ENCODE measurements at regions not wholly inside any gene's neighbourhood (a gene's known extent, or its start where the extent isn't known, plus 50 kb on each side); places are given as distances from the start of the nearest gene placed in this dataset.
"Not testable (repeated sequence)": the region's sequence is repeated elsewhere in the genome, so short reads cannot be mapped to it uniquely, and the experiment has no call there.

DNA sequence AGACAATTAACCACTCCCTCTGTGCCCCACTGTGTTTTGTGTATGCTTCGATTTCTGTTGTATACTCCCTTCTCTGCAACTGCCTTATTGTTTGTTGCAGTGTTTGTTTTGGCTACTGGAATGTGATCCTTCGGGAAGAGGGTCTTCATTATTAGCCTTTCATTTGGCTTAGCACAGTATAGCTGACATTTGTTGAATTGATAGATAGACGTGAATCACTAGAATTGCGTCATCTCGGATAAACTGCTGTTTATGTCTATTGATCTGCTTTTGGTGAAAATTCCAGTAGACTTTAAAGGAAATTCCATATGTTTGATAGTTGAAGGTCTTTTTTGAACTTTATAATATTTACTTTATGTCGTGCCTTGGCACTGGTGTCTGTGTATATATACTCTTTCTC, 189.9 kb upstream of the EYA4 start:
- no peak for DNase-seq (ENCODE audit: low read depth)

DNA sequence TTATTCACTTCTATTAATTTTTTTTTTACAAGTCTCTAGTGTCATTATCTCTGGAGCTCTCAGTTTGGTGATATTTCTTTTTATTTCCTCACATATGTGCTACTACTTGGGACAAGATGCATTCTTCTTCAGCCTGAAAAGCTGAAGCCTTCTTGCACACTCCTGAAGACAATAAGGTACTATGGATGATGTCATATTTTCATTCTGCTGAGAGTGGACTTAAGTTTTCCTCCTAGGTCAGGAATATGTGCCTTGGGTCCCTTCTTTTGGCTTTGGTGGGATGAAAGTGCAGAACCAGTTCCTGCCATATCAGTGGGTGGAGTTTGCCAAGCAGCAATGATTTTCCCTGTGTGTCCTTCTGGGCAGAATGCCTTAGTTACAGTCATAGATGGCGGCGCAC, 188.7 kb upstream of the EYA4 start:
- no peak for DNase-seq (ENCODE audit: low read depth)

DNA sequence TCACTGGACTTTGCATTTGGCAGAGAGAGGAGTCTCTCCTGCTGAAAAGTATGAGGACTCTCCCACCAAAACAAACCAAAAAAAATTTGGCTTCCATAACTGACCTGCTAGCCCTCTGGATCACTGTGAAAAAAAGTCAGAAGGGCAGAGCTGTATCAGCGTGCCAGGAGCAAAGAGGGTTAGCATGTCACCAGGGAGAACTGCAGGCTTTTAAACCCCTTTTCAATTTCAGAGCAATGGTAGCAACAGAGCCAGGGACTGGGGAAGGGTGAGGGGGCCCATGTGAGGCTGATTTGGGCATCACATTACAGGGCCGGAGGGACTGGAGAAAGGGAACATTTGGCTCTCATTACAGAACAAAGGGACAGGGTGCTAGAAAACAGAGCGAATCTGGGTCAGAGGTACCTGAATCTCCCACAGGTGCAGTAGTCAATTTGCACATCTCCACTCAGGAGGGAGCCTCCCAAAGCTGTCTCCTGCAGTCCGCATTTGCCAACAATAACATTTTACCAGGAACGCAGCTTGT, 185.7 kb upstream of the EYA4 start:
- no peak for DNase-seq (ENCODE audit: low read depth)

DNA sequence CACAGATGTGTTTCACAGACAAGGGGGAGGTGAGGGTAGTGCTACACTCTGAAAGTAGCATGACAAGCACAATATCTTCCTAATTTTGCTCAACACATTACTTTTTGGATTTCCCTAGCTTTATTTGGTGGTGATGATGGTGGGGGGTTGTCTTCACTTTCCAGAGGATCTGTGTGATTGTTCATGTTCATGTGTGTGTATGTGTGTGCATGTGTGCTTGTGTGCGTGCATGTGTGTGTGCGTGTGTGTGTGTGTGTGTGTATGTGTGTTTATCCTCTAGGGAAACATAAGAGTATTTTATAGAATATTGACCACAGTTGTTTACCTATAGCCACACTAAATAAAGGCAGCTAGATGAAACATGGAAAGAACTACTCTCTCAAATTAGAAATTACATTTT, 183.8 kb upstream of the EYA4 start:
- no peak for DNase-seq (ENCODE audit: low read depth)

DNA sequence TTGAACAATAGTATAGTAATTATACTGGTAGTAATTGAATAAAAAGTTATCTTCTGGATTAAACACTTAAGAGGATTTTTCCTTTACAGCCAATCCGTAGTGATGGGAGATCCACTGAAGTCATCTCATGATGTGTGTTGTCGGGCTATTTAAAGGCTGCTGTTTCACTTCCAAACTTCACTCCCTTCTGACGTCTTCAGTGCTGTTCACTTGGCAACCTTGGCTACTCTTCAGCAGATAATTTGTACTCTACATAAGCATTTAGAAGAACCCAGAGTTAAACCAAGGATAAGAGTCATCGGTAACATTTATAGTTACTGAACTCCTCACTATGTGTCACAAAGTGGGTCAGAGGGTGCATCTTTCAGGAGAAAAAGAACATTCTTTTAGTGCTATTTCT, 179.1 kb upstream of the EYA4 start:
- DNase-seq (ENCODE audit: low read depth): no peak

DNA sequence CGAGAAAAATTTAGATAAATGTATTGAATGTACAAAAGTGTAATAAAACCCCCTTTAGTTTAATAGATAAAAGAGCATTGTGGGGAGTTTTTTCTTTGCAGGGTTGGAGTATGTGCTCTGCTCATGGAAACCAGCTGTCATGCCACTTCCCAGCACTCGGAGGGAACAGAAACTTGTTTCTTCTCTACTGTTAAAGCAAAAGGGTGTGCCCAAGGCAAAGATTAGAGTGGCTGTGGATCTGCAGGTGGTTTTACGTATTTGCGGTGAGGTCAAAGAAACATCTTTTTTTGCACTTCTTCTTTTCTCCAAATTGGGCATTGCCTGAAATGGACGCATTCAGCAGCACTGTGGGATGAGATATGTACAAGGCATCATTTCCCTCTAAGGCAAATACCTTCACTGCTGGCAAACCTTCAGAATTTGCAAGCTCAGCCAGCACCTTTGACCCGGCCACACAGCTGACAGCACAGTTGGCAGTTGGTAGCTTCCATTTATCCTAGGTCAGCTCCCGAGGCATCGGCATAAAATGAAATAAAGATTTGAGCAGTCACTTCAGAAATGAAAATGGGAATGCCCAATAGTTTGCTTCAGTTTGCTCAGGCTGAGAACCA, 178.4 kb upstream of the EYA4 start:
- DNase-seq (ENCODE audit: low read depth): no peak

DNA sequence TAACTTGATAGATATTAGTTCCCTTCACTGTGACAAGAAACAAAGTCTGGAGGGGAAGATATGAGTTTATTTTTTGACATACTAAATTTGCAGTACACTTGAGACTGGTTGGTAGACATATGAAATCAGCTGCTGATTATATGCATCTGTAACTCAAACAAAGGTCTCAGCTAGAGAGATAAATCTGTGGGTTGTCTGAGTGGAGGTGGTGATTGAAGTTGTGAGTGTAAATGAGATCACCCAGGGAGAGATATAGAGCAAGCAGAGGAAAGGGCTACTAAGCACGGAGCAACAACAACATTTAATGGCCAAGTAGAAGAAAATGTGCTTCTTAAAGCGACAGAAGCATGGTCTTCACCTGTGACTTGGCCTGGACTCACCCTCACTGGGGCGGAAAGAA, 173.2 kb upstream of the EYA4 start:
- no peak for DNase-seq (ENCODE audit: low read depth)

DNA sequence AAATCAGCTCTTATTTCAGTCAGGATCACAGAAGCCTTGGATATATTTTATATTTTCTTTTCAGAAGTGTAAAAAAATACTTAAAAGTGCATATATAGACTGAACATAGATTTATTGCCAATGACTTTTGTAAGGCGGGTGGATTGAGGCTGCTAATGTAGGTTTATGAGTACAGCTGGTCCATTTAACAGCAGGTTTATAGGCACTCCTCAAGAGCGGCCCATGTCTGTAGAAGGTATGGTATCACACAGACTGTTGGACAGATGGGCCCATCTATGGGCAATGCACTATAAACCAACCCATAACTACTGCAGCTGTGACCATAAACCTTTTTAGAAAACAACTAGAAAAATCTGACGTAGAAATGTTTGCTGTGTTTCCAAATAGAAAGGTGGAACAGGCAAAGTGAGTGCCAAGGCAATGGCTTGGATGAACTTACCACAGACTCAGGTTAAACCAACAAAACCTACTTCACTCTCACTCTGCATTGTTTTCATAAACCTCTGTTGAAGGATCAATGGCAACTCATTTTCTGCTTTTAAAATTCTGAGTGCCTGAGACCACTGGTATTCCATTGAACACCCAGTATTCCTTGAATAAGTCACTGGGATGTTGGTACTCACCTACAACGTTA, 170.6 kb upstream of the EYA4 start:
- no peak for DNase-seq (ENCODE audit: low read depth)

DNA sequence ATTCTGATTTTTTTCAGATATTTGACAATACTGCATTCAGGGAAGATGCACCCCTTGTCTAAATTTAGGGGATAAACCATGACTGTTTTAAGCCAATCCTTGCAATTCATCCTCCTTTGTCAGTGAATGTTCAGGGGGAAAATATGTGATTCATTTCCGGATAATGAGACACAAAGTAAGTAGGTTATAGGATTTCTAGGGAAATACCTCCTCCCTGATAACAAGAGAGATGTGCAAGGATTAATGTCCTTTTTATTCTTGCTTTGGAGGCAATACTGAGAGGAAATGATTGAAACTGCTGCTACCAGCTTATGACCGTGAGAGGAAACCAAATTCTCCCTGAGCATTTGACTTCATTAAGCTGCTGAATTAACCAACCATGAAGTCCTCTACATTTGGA, 161.3 kb upstream of the EYA4 start:
- DNase-seq (ENCODE audit: low read depth): no peak

DNA sequence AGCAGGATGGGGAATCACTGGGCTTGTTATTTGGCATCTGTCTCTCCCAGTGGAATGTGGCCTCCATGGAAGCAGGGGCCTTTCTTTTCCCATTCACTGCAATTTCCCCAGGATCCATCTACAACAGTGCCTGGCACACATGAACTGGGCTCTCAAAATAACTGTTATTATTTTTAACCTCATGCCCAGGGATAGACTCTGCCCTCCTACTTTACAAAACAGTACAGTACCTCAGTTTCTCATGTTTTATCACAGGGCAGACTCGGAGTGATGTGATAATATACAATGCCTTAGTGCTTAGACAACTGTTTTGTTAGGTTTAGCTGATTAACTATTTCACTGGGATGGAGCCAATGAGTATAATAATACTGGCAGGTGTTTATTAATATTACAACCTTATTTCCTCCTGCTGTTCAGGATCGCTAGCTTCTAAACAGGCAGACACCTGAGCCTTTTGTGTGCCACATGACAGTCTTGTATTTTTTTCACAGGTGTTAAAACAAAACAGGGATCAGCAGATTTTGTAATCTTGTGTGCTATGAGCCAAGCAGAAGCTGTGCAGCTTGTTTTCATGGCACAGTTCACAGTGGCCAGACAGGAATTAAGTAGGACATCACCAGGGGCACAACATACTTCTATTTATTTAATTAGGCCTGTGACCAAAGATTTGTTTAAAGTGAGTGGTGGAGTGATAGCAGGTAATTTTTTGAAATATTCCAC, 157.7 kb upstream of the EYA4 start:
- DNase-seq (ENCODE audit: low read depth): no peak

DNA sequence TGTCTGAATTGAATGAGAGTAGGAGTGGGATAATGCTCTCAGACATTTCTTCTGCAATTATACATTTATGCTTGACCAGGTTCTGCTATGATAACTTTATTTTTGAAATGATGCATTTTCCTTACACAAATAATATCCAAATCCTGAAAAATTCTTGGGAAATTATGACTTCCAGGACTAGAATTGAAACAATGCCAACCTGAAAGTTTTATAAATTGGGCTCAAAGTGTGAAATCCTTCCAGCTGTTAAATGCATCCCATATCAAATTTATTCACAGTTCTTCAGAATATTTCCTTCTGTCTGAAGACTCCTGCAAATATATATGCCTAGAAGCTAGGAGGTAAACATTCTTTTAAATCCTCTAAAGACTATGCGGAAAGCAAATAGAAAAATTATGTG, 155.7 kb upstream of the EYA4 start:
- DNase-seq (ENCODE audit: low read depth): no peak

DNA sequence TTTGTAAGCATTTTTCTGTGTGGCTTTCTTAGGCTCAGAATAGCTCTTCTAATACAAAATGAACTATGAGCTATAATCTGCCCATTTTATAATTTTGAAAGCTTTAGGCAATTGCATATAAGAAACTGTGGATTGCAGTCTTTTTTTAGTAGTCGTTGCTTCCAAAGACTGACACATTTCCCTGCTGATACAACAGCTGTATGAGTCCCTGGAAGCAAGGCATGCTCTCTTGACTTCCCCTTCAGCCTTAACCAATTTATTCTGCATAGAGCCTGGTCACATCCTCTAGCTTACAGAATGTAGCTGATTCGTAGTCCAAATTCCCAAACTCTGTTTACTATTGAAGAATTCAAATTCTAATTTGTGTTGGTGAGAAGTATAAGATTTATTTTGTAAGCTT, 155.3 kb upstream of the EYA4 start:
- DNase-seq (ENCODE audit: low read depth): no peak

DNA sequence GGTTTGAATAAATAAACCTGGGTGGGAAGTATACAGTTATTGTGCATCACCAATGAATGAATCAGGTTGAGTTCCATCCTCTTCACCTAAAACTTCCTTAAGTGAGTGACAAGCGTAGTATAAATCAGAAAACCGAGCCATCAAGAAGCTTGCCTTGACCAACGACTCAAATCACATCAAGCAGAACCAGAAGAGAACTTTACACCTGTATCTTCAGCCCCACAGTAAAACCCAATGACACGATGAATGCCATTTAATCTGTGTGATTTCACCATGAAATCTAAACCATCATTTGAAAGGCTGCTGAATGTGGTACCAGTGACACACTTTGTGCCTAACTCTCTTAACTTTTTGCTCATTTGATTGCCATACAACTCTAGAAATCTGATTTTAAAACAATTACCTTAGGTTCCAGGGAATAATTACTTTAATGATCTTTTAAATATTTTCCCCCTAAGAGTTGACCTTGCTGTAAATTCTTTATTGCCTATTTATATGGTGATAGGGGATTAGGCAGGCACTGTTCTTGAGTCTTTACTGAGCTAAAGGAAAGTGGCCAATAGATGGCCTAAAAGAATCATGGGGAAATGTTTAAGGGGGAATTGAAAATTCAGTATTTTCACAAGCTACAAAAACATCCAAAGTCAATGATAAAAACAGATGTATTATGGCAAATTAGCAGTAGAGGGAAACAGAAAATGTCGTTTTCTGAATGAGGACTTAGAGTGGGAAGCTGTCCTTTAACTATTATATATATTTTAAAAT, 152.0 kb upstream of the EYA4 start:
- no peak for DNase-seq (ENCODE audit: low read depth)

DNA sequence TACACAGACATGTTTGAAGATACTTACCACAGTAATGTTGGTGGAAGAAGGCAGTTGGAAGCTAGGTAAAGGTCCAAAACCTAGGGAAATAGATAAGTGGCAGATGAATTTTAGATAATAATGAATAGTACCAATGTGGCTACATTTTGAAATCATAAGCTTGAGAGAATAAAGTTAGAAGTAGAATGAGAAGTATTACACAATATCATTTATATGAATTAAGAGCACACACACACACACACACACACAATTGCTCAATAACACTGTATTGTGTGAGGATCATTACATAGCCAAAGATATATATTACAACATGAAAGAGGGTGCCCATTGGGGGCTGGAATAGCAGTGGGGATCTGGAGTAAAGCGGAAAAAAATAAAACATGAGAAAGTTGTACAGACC, 149.0 kb upstream of the EYA4 start:
- DNase-seq (ENCODE audit: low read depth): no peak

DNA sequence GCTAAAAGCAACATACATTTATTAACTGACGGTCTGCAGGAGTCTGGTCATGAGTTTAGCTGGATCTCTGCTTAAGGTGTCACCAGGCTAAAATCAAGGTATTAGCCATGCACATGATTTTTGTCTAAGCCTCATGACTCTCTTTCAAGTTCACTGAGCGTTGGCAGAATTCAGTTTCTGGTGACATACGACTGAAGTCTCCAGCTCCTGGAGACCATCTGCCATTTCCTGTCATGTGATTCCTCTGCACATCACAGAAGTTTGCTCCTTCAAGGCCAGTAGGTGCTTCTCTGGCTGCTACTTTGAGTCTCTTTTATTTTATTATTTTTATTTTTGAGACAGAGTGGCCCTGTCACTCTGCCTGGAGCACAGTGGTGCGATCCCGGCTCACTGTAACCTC, 148.4 kb upstream of the EYA4 start:
- no peak for DNase-seq (ENCODE audit: low read depth)

DNA sequence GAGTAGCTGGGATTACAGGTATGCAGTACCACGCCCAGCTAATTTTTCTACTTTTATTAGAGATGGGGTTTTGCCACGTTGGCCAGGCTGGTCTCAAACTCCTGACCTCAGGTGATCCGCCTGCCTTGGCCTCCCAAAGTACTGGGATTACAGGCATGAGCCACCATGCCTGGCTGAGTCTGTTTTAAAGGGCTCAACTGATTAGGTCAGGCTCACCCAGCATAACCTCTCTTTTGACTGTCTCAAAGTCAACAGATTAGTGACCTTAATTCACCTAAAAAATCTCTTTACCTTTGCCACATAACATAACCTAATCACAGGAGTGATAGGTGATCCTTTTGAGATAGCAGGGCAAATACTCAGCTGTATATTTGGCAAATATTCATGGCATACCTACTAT, 147.9 kb upstream of the EYA4 start:
- not testable (repeated sequence) for DNase-seq (ENCODE audit: low read depth)

DNA sequence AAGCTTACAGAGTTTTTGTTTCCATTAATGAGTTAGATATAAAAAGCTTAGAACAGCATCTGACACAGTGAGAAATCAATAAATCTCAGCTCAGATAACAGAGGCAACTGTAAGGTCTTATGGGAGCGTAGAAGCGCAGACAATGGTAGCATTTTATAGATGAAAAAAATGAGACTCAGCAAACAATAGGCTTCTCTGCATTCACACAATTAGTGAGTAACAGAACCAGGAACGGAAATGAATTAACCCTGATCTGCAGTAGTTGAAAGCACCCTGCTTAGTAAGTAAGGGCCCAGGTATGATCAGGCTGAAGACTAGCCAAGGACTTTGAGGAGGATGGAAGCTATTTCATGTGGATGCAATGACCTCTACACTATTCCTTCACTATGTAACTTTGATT, 147.2 kb upstream of the EYA4 start:
- DNase-seq (ENCODE audit: low read depth): no peak

DNA sequence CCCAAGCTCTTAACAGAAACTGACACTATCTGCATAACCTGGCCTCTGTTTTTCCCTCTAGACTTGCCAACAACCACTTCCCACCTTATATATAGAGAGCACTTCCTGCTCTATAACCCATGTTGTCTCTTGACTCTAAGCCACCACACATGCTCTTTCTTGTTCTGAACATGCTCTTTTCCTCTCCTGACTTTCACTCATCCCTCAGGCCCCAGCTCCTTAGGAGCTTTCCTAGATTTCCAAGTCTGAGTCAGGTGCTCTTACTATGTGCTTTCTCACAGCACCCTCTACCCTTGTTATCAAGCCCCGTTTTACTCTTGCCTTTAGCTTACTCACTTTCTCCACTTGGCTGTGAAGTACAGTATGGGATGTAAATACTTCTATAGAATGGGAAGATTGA, 143.9 kb upstream of the EYA4 start:
- no peak for DNase-seq (ENCODE audit: low read depth)

DNA sequence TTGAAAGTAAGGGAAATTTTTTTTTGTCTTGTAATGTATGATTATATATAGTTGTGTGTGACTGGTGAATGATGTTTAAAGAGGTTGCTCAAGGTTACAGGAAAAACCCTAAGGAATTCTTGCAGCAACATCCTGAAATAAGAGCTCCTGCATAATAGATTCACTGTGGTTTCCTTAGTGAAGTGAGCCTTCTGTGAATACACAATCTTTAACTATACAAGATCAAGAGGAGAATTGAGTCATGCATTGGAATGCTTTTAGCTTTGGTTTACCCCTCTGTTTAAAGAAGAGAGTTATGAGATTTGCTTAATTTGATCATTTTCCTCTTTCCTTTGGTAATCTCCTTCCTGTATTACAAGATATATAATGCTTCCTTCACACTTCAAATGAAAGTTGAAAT, 141.6 kb upstream of the EYA4 start:
- no peak for DNase-seq (ENCODE audit: low read depth)

DNA sequence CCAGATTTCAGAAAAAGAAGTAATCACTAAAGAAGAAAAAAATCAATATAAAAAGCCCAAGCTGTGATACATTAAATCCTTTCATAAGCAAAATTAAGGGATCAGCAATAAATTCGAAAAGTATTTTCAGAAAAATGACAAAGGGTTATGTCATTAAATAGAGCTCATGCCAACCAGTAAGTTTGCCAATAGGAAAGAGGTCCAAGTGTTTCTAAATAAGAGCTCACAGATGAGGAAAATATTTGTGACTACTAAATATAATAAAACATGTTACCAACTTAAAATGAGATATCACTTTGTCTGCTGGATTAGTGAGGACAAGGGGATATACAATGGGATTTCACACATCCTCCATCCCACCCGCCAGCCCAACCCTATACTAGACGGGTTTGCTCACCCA, 140.3 kb upstream of the EYA4 start:
- no peak for DNase-seq (ENCODE audit: low read depth)

DNA sequence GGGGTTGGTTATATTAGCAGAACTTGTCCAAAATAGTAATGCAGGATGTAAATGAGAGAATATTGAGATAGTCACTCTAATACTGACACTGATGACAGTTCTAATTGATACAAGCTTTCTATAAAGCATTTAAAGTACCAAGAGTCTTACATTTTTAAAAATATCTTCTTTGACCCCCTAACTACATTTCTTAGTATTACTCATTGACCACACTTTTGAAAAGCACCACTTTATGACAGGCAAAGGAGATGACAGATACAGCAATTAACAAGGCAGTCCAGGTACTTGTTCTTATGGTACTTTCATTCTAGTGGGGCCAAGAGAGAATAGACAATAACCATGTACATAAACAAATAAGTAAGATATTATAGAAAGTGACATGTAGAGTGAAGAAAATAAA, 139.4 kb upstream of the EYA4 start:
- DNase-seq (ENCODE audit: low read depth): no peak

DNA sequence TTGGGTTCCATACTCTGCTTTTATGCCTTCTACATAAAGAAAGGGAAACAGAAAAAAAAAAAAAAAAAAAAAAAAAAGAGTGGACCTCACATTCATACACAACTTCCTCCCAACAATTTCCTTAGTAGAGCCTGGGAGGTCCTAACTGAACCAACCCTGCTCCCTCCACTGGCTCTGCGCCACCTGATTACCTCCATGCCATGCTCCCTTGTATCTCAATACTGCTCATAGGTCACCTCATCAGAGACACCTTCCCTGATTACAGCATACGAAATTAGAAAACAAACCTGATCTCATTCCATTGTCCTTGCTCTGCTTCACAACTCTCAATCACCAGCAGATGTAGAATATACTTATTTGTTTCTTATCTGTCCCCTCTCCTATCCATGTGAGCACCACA, 134.2 kb upstream of the EYA4 start:
- no peak for DNase-seq (ENCODE audit: low read depth)

DNA sequence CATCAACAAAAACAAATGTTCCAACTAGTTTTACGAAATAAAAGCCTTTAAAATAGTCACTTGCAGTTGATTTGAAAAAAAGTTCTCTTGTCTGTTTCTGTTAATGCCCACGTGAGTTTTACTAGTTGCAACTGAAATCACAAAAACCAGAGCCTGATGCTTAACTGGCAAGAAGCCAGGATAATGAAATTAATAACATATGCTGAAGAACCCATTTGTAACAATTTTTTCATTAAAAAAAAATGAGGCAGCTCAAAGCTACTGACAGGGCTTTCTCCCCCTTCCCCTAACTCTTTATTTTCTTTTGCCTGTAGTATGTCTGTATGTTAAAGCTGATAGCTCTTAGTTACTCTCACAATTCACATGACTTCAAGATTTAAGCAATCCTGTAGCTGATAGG, 132.7 kb upstream of the EYA4 start:
- no peak for DNase-seq (ENCODE audit: low read depth)

All from T follicular helper cell (primary cell).